Lower lobe of right lung (tissue), 2 donors: ENCODE measurements at regions not wholly inside any gene's neighbourhood (a gene's known extent, or its start where the extent isn't known, plus 50 kb on each side); places are given as distances from the start of the nearest gene placed in this dataset.

Experiments used
- ATAC-seq, 2 donors: fragments of 200-7000 bp; cut with Tn5 transposase; one replicate each; pipeline ENCODE4 v1.9.1; 2020 to 2022; ENCODE audit warnings: mild to moderate bottlenecking in 2 of 2, moderate library complexity in 2 of 2
- DNase-seq: peaks from one replicate; pipeline ENCODE4 v3.0.0-alpha.2; 2020
- H3K27ac ChIP-seq: fragments of 200-600 bp; one replicate; pipeline ENCODE4 v1.8.0; 2022
- H3K27me3 ChIP-seq: fragments of 200-600 bp; one replicate; pipeline ENCODE4 v1.8.0; 2022; ENCODE audit warnings: low read depth
- H3K36me3 ChIP-seq: fragments of 200-600 bp; one replicate; pipeline ENCODE4 v1.8.0; 2022; ENCODE audit warnings: mild to moderate bottlenecking
- H3K4me1 ChIP-seq: fragments of 200-600 bp; one replicate; pipeline ENCODE4 v1.8.0; 2022
- H3K4me3 ChIP-seq: fragments of 200-600 bp; one replicate; pipeline ENCODE4 v1.8.0; 2022; ENCODE audit warnings: mild to moderate bottlenecking
- H3K9me3 ChIP-seq: fragments of 200-600 bp; one replicate; pipeline ENCODE4 v1.8.0; 2022
- CTCF ChIP-seq: fragments of 200-600 bp; IDR thresholded peaks from one replicate; pipeline ENCODE4 v1.8.0; 2022; ENCODE audit warnings: antibody characterized with exemption, mild to moderate bottlenecking
- intact Hi-C: fragments of 100-400 bp; cut with DNase I; formaldehyde crosslinking; loops from one replicate; pipeline ENCODE4 v1.11.0; 2022
- donor health status: DM: no; HTN: yes; CAD: no; lungs with severe emphysema.

GRCh38 chr6:19454001-19454720 is 383.0 kb upstream of the ID4 start:
- ATAC-seq (no peak), DNase-seq (no peak)
- H3K9me3 ChIP-seq: no peaks in the 10 kb centered on the region
- intact Hi-C loops: no loop called here
- no peak overlapping the region for H3K27ac ChIP-seq
- no peaks in the 10 kb centered on the region for H3K27me3 ChIP-seq
- H3K4me1 ChIP-seq: no peaks in the 10 kb centered on the region
- TF ChIP-seq CTCF: no peak
- no peak overlapping the region for H3K4me3 ChIP-seq
- no peaks in the 10 kb centered on the region for H3K36me3 ChIP-seq

GRCh38 chr6:19454721-19455392 is 382.3 kb upstream of the ID4 start:
- intact Hi-C loops: no loop called here
- ATAC-seq: peak in 1 of 2 donors; percentile 28
- no peak overlapping the region for H3K4me3 ChIP-seq
- H3K9me3 ChIP-seq: no peaks in the 10 kb centered on the region
- H3K36me3 ChIP-seq: no peaks in the 10 kb centered on the region
- no peak for TF ChIP-seq CTCF
- no peaks in the 10 kb centered on the region for H3K27me3 ChIP-seq
- DNase-seq: no peak
- no peak overlapping the region for H3K27ac ChIP-seq
- no peaks in the 10 kb centered on the region for H3K4me1 ChIP-seq

- H3K9me3 ChIP-seq: no peaks in the 10 kb centered on the region
- intact Hi-C loops: no loop called here
- H3K4me1 ChIP-seq: peaks cover 11% of the 10 kb centered on the region
- no peak overlapping the region for H3K4me3 ChIP-seq
- H3K36me3 ChIP-seq: no peaks in the 10 kb centered on the region
- TF ChIP-seq CTCF: no peak
- ATAC-seq (no peak), DNase-seq (no peak)
- no peaks in the 10 kb centered on the region for H3K27me3 ChIP-seq
- no peak overlapping the region for H3K27ac ChIP-seq
These were observed 373.9 kb upstream of the ID4 start for GRCh38 chr6:19463250-19463649.

GRCh38 chr6:19463925-19464324 is 373.2 kb upstream of the ID4 start:
- Histone ChIP-seq H3K9me3 (no peaks in the 10 kb centered on the region), H3K4me1 (peaks cover 11% of the 10 kb centered on the region), H3K27ac (no peak overlapping the region), H3K27me3 (no peaks in the 10 kb centered on the region), H3K36me3 (no peaks in the 10 kb centered on the region), H3K4me3 (no peak overlapping the region)
- DNase-seq (no peak), ATAC-seq (no peak)
- TF ChIP-seq CTCF: no peak
- intact Hi-C loops: no loop called here

- ATAC-seq (peak; percentile 50 to 58), DNase-seq (no peak)
- peak overlapping the region; percentile 72 for H3K27ac ChIP-seq
- H3K9me3 ChIP-seq: no peaks in the 10 kb centered on the region
- peaks cover 11% of the 10 kb centered on the region for H3K4me1 ChIP-seq
- no peak for TF ChIP-seq CTCF
- no peaks in the 10 kb centered on the region for H3K36me3 ChIP-seq
- no peak overlapping the region for H3K4me3 ChIP-seq
- no peaks in the 10 kb centered on the region for H3K27me3 ChIP-seq
- intact Hi-C loops: no loop called here
These were observed 371.9 kb upstream of the ID4 start for GRCh38 chr6:19465256-19465655.
